ENCODE measurements at regions not wholly inside any gene's neighbourhood (a gene's known extent, or its start where the extent isn't known, plus 50 kb on each side); places are given as distances from the start of the nearest gene placed in this dataset.
"Not testable (repeated sequence)": the region's sequence is repeated elsewhere in the genome, so short reads cannot be mapped to it uniquely, and the experiment has no call there.

GRCh38 chr12:115869604-115870003 lies 407.9 kb downstream of the MED13L start:
- no peaks in the 10 kb centered on the region for H4K20me1 ChIP-seq (ENCODE audit: insufficient read depth, low read length, poor library complexity, severe bottlenecking)
- no peaks in the 10 kb centered on the region for H3K36me3 ChIP-seq (ENCODE audit: insufficient read depth, low read length)
- H3K27me3 ChIP-seq (ENCODE audit: insufficient read depth, low read length, poor library complexity, severe bottlenecking): no peaks in the 10 kb centered on the region
- no peaks in the 10 kb centered on the region for H3K79me2 ChIP-seq (ENCODE audit: insufficient read depth, low read length)
- H3K9ac ChIP-seq (ENCODE audit: low read depth, low read length, poor library complexity, severe bottlenecking): no peak overlapping the region
- H3K9me3 ChIP-seq (ENCODE audit: insufficient read depth, low read depth, low read length): no peaks in the 10 kb centered on the region
- no peak overlapping the region for H2AFZ ChIP-seq (ENCODE audit: low read length)
- H3K9me2 ChIP-seq (replicated peaks; ENCODE audit: low read depth, low read length): no peaks in the 10 kb centered on the region
- no peaks in the 10 kb centered on the region for H3K4me1 ChIP-seq (ENCODE audit: insufficient read depth, low read length, poor library complexity, severe bottlenecking)
- no peak overlapping the region for H3K4me2 ChIP-seq (ENCODE audit: low read depth, low read length, poor library complexity, severe bottlenecking)
- no peak overlapping the region for H3K4me3 ChIP-seq (ENCODE audit: low read length, poor library complexity, severe bottlenecking)
- H3F3A ChIP-seq (ENCODE audit: low read depth): no peaks in the 10 kb centered on the region
- TF ChIP-seq, protein P1, sequence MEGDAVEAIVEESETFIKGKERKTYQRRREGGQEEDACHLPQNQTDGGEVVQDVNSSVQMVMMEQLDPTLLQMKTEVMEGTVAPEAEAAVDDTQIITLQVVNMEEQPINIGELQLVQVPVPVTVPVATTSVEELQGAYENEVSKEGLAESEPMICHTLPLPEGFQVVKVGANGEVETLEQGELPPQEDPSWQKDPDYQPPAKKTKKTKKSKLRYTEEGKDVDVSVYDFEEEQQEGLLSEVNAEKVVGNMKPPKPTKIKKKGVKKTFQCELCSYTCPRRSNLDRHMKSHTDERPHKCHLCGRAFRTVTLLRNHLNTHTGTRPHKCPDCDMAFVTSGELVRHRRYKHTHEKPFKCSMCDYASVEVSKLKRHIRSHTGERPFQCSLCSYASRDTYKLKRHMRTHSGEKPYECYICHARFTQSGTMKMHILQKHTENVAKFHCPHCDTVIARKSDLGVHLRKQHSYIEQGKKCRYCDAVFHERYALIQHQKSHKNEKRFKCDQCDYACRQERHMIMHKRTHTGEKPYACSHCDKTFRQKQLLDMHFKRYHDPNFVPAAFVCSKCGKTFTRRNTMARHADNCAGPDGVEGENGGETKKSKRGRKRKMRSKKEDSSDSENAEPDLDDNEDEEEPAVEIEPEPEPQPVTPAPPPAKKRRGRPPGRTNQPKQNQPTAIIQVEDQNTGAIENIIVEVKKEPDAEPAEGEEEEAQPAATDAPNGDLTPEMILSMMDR (conservative IDR thresholded peaks at IDR 0.05; ENCODE audit: low read length): no peak
- TF ChIP-seq EZH2phosphoT487 (IDR thresholded peaks at IDR 0.05; ENCODE audit: borderline replicate concordance): no peak

DNA sequence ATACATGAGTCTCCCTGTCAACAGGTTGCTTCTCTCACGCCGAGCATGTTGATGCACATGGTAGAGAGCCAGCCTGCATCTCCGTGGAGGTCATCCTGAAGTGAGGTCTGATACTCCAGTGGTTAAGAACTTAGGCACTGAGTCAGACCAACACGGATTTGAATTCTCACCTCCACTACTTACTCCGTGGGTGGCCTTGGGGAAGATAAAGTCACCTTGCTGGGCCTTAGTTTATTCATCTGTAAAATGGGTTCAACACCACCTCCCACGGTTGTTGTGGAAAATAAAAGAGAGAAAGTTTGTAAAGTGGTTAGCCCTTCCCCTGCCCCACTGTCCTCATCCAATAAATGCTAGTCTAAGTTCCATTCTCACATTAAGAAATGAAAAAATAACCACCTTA lies 408.9 kb downstream of the MED13L start:
- Histone ChIP-seq H4K20me1 (ENCODE audit: insufficient read depth, low read length, poor library complexity, severe bottlenecking) (no peaks in the 10 kb centered on the region), H3K4me1 (ENCODE audit: insufficient read depth, low read length, poor library complexity, severe bottlenecking) (no peaks in the 10 kb centered on the region), H3K4me2 (ENCODE audit: low read depth, low read length, poor library complexity, severe bottlenecking) (no peak overlapping the region), H3K36me3 (ENCODE audit: insufficient read depth, low read length) (no peaks in the 10 kb centered on the region), H3K79me2 (ENCODE audit: insufficient read depth, low read length) (no peaks in the 10 kb centered on the region), H3K9ac (ENCODE audit: low read depth, low read length, poor library complexity, severe bottlenecking) (no peak overlapping the region), H3K27me3 (ENCODE audit: insufficient read depth, low read length, poor library complexity, severe bottlenecking) (no peaks in the 10 kb centered on the region), H2AFZ (ENCODE audit: low read length) (no peak overlapping the region), H3K9me3 (ENCODE audit: insufficient read depth, low read depth, low read length) (no peaks in the 10 kb centered on the region), H3F3A (ENCODE audit: low read depth) (no peaks in the 10 kb centered on the region), H3K4me3 (ENCODE audit: low read length, poor library complexity, severe bottlenecking) (no peak overlapping the region), H3K9me2 (replicated peaks; ENCODE audit: low read depth, low read length) (no peaks in the 10 kb centered on the region)
- TF ChIP-seq EZH2phosphoT487 (IDR thresholded peaks at IDR 0.05; ENCODE audit: borderline replicate concordance): no peak

- Histone ChIP-seq H3K79me2 (ENCODE audit: insufficient read depth, low read length) (no peaks in the 10 kb centered on the region), H3K9ac (ENCODE audit: low read depth, low read length, poor library complexity, severe bottlenecking) (no peak overlapping the region), H3K4me1 (ENCODE audit: insufficient read depth, low read length, poor library complexity, severe bottlenecking) (no peaks in the 10 kb centered on the region), H3K27me3 (ENCODE audit: insufficient read depth, low read length, poor library complexity, severe bottlenecking) (no peaks in the 10 kb centered on the region), H3K9me2 (replicated peaks; ENCODE audit: low read depth, low read length) (no peaks in the 10 kb centered on the region), H2AFZ (ENCODE audit: low read length) (no peak overlapping the region), H3F3A (ENCODE audit: low read depth) (no peaks in the 10 kb centered on the region), H3K4me2 (ENCODE audit: low read depth, low read length, poor library complexity, severe bottlenecking) (no peak overlapping the region), H3K36me3 (ENCODE audit: insufficient read depth, low read length) (no peaks in the 10 kb centered on the region), H3K9me3 (ENCODE audit: insufficient read depth, low read depth, low read length) (no peaks in the 10 kb centered on the region), H4K20me1 (ENCODE audit: insufficient read depth, low read length, poor library complexity, severe bottlenecking) (no peaks in the 10 kb centered on the region), H3K4me3 (ENCODE audit: low read length, poor library complexity, severe bottlenecking) (no peak overlapping the region)
- TF ChIP-seq, protein P1 (conservative IDR thresholded peaks at IDR 0.05; ENCODE audit: low read length): no peak
- TF ChIP-seq EZH2phosphoT487 (IDR thresholded peaks at IDR 0.05; ENCODE audit: borderline replicate concordance): no peak
Measured at GRCh38 chr12:115867854-115868253, 409.6 kb downstream of the MED13L start.

GRCh38 chr12:115866909-115867525 lies 410.5 kb downstream of the MED13L start:
- Histone ChIP-seq H2AFZ (ENCODE audit: low read length) (no peak overlapping the region), H3K36me3 (ENCODE audit: insufficient read depth, low read length) (no peaks in the 10 kb centered on the region), H3K27me3 (ENCODE audit: insufficient read depth, low read length, poor library complexity, severe bottlenecking) (no peaks in the 10 kb centered on the region), H3K9me3 (ENCODE audit: insufficient read depth, low read depth, low read length) (no peaks in the 10 kb centered on the region), H3K4me1 (ENCODE audit: insufficient read depth, low read length, poor library complexity, severe bottlenecking) (no peaks in the 10 kb centered on the region), H4K20me1 (ENCODE audit: insufficient read depth, low read length, poor library complexity, severe bottlenecking) (no peaks in the 10 kb centered on the region), H3K79me2 (ENCODE audit: insufficient read depth, low read length) (no peaks in the 10 kb centered on the region), H3K9me2 (replicated peaks; ENCODE audit: low read depth, low read length) (no peaks in the 10 kb centered on the region), H3F3A (ENCODE audit: low read depth) (no peaks in the 10 kb centered on the region), H3K4me3 (ENCODE audit: low read length, poor library complexity, severe bottlenecking) (no peak overlapping the region), H3K4me2 (ENCODE audit: low read depth, low read length, poor library complexity, severe bottlenecking) (no peak overlapping the region), H3K9ac (ENCODE audit: low read depth, low read length, poor library complexity, severe bottlenecking) (no peak overlapping the region)
- TF ChIP-seq EZH2phosphoT487 (IDR thresholded peaks at IDR 0.05; ENCODE audit: borderline replicate concordance): no peak
- TF ChIP-seq, protein P1 (conservative IDR thresholded peaks at IDR 0.05; ENCODE audit: low read length): peak; percentile 42

DNA sequence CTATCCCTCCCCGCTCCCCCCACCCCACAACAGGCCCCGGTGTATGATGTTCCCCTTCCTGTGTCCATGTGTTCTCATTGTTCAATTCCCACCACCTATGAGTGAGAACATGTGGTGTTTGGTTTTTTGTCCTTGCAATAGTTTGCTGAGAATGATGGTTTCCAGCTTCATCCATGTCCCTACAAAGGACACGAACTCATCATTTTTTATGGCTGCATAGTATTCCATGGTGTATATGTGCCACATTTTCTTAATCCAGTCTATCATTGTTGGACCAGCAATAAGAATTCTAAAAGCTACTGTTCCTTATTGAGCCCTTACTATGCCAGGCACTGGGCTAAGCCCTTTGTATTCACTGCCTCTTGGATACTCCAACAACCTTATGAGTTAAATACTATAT lies 411.2 kb downstream of the MED13L start:
- not testable (repeated sequence) for H3K4me3 ChIP-seq (ENCODE audit: low read length, poor library complexity, severe bottlenecking); H3K4me2 ChIP-seq (ENCODE audit: low read depth, low read length, poor library complexity, severe bottlenecking); H3K79me2 ChIP-seq (ENCODE audit: insufficient read depth, low read length); H4K20me1 ChIP-seq (ENCODE audit: insufficient read depth, low read length, poor library complexity, severe bottlenecking); H3K27me3 ChIP-seq (ENCODE audit: insufficient read depth, low read length, poor library complexity, severe bottlenecking); H3K9ac ChIP-seq (ENCODE audit: low read depth, low read length, poor library complexity, severe bottlenecking); H3K4me1 ChIP-seq (ENCODE audit: insufficient read depth, low read length, poor library complexity, severe bottlenecking); H3F3A ChIP-seq (ENCODE audit: low read depth); H3K36me3 ChIP-seq (ENCODE audit: insufficient read depth, low read length); H2AFZ ChIP-seq (ENCODE audit: low read length); H3K9me2 ChIP-seq (replicated peaks; ENCODE audit: low read depth, low read length); H3K9me3 ChIP-seq (ENCODE audit: insufficient read depth, low read depth, low read length)

Measured in Loucy (cell line).